HL-60 (cell line): ENCODE measurements at regions not wholly inside any gene's neighbourhood (a gene's known extent, or its start where the extent isn't known, plus 50 kb on each side); places are given as distances from the start of the nearest gene placed in this dataset.

Experiments
- DNase-seq, 2 experiments: peaks; one replicate each; pipeline ENCODE4 v3.0.0-alpha.2; 2010 to 2020; ENCODE audit warnings: low read depth in 1 of 2, low spot score in 1 of 2
- H3K27ac ChIP-seq: fragments of 250-450 bp; sonication (Bioruptor Pico); replicated peaks from 2 replicates; pipeline ENCODE4 v1.5.1; 2020; ENCODE audit warnings: mild to moderate bottlenecking, moderate library complexity
- H3K27me3 ChIP-seq: fragments of 250-450 bp; sonication (Bioruptor Pico); 2 replicates; pipeline ENCODE4 v1.5.1; 2021; ENCODE audit warnings: mild to moderate bottlenecking, moderate library complexity; ENCODE audit not compliant: insufficient read depth, poor library complexity, severe bottlenecking
- H3K4me3 ChIP-seq: replicated peaks from 2 replicates; pipeline ENCODE4 v1.5.1; 2011; ENCODE audit warnings: mild to moderate bottlenecking, control low read depth, low read length; ENCODE audit not compliant: insufficient read depth
- CTCF ChIP-seq: IDR thresholded peaks from one replicate; pipeline ENCODE4 v1.5.1; 2011; ENCODE audit warnings: low read length, control low read depth, inconsistent platforms; ENCODE audit not compliant: insufficient read depth
- GABPA ChIP-seq: IDR thresholded peaks from 2 replicates; pipeline ENCODE4 v1.6.1; 2012; ENCODE audit warnings: low read depth
- POLR2AphosphoS5 ChIP-seq: IDR thresholded peaks from 2 replicates; pipeline ENCODE4 v1.6.1; 2012; ENCODE audit warnings: low read depth
- REST ChIP-seq: IDR thresholded peaks from 2 replicates; pipeline ENCODE4 v1.6.1; 2012; ENCODE audit warnings: low read depth; ENCODE audit not compliant: insufficient replicate concordance
- SPI1 ChIP-seq: IDR thresholded peaks from 2 replicates; pipeline ENCODE4 v1.6.1; 2012; ENCODE audit warnings: low read depth, mild to moderate bottlenecking, borderline replicate concordance

GRCh38 chr2:10215393-10215935 lies 87.2 kb upstream of the HPCAL1 start:
- DNase-seq, result no peak
- TF ChIP-seq GABPA (no peak), REST (no peak), POLR2AphosphoS5 (no peak), CTCF (no peak), SPI1 (no peak)
- no peak overlapping the region for H3K4me3 ChIP-seq

GRCh38 chr2:10216677-10217488 lies 85.8 kb upstream of the HPCAL1 start:
- H3K27ac ChIP-seq, result no peak overlapping the region
- DNase-seq, result no peak
- TF ChIP-seq GABPA (no peak), CTCF (no peak), SPI1 (no peak), POLR2AphosphoS5 (no peak), REST (no peak)

More at GRCh38 chr2:10215393-10215935, 87.2 kb upstream of the HPCAL1 start:
- H3K27ac ChIP-seq, result no peak overlapping the region
- H3K27me3 ChIP-seq, result no peaks in the 10 kb centered on the region

GRCh38 chr2:10217489-10218435 lies 84.9 kb upstream of the HPCAL1 start:
- no peaks in the 10 kb centered on the region for H3K27me3 ChIP-seq
- no peak overlapping the region for H3K27ac ChIP-seq
- no peak overlapping the region for H3K4me3 ChIP-seq
- TF ChIP-seq POLR2AphosphoS5 (no peak), REST (no peak)
- DNase-seq, result no peak

More at GRCh38 chr2:10216677-10217488, 85.8 kb upstream of the HPCAL1 start:
- Histone ChIP-seq H3K4me3 (no peak overlapping the region), H3K27me3 (no peaks in the 10 kb centered on the region)
